Ishikawa (cell line): ENCODE measurements at regions not wholly inside any gene's neighbourhood (a gene's known extent, or its start where the extent isn't known, plus 50 kb on each side); places are given as distances from the start of the nearest gene placed in this dataset.
A peak's percentile ranks its signal among the peaks of the same experiment; 100 is the strongest.

ENCODE experiments used
- CEBPB ChIP-seq: IDR thresholded peaks from 2 replicates; pipeline ENCODE4 v1.6.1; 2012
- CREB1 ChIP-seq: IDR thresholded peaks from 2 replicates; pipeline ENCODE4 v1.6.1; 2012; ENCODE audit warnings: low read depth
- EGR1 ChIP-seq: IDR thresholded peaks from 2 replicates; pipeline ENCODE4 v1.6.1; 2012
- EP300 ChIP-seq: IDR thresholded peaks from 2 replicates; pipeline ENCODE4 v1.6.1; 2012; ENCODE audit warnings: borderline replicate concordance
- FOXM1 ChIP-seq: IDR thresholded peaks from 2 replicates; pipeline ENCODE4 v1.6.1; 2012; ENCODE audit warnings: low read depth, borderline replicate concordance
- MAX ChIP-seq: IDR thresholded peaks from 2 replicates; pipeline ENCODE4 v1.6.1; 2012
- NFIC ChIP-seq: IDR thresholded peaks from 2 replicates; pipeline ENCODE4 v1.6.1; 2012
- RAD21 ChIP-seq: IDR thresholded peaks from 2 replicates; pipeline ENCODE4 v1.6.1; 2012; ENCODE audit warnings: low read depth
- REST ChIP-seq: IDR thresholded peaks from 2 replicates; pipeline ENCODE4 v1.6.1; 2012; ENCODE audit warnings: low read depth, mild to moderate bottlenecking
- TAF1 ChIP-seq: IDR thresholded peaks from 2 replicates; pipeline ENCODE4 v1.6.1; 2012; ENCODE audit warnings: low read depth, mild to moderate bottlenecking
- TCF12 ChIP-seq: IDR thresholded peaks from 2 replicates; pipeline ENCODE4 v1.6.1; 2012; ENCODE audit warnings: low read depth
- TEAD4 ChIP-seq: IDR thresholded peaks from 2 replicates; pipeline ENCODE4 v1.6.1; 2012
- YY1 ChIP-seq: IDR thresholded peaks from 2 replicates; pipeline ENCODE4 v1.6.1; 2012; ENCODE audit warnings: low read depth
- ZBTB7A ChIP-seq: IDR thresholded peaks from 2 replicates; pipeline ENCODE4 v1.6.1; 2012; ENCODE audit warnings: low read depth
- TF ChIP-seq, protein P1 (sequence below): IDR thresholded peaks from 2 replicates; pipeline ENCODE4 v1.6.1; 2012

GRCh38 chr10:104540181-104540580 is 100.9 kb upstream of the SORCS3 start:
- TF ChIP-seq MAX: no peak

DNA sequence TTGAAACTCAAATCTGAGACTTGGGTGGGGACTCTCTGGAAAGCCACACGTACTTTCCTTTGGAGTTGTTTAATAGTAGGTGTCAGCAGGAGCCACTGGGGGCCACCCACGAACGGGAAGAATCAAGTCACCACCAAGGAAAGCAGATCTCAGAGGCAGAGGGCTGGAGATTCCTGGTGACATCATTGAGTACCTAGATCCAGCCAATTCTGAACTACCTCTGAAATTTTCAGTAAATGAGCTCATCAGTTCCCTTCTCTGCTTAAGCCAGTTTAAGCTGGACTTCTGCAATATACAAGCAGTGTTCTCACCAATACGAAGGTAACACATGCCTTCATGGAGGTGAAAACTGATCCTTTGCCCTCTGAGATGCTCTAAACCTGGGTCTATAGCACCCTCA is 99.3 kb upstream of the SORCS3 start:
- TF ChIP-seq TAF1: no peak
- no peak for TF ChIP-seq ZBTB7A
- TF ChIP-seq, protein P1, sequence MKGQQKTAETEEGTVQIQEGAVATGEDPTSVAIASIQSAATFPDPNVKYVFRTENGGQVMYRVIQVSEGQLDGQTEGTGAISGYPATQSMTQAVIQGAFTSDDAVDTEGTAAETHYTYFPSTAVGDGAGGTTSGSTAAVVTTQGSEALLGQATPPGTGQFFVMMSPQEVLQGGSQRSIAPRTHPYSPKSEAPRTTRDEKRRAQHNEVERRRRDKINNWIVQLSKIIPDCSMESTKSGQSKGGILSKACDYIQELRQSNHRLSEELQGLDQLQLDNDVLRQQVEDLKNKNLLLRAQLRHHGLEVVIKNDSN: no peak
- no peak for TF ChIP-seq YY1
- TF ChIP-seq EP300: no peak
- TF ChIP-seq EGR1: no peak

DNA sequence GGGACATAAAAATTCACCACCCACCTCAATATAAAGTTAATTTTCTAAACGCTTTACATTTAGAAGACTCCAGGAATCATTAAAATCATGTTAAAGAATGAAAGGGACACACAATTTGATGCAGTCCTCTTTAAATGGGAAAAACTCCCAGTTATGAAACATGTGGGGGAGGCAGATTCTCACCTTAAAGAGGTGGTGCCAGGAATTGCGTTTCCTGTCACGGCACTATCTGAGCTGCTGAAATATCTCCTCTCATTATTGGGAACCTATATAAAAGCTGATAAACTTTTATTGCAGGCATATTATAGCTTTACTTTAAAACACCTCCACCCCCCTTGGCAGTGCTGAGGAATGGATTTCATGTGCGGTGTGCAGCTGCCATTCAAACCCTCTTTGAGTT is 94.8 kb upstream of the SORCS3 start:
- TF ChIP-seq FOXM1: no peak
- TF ChIP-seq RAD21: no peak
- TF ChIP-seq NFIC: no peak
- TF ChIP-seq EGR1: no peak
- no peak for TF ChIP-seq TEAD4
- no peak for TF ChIP-seq ZBTB7A
- TF ChIP-seq MAX: no peak
- no peak for TF ChIP-seq CREB1
- no peak for TF ChIP-seq REST
- no peak for TF ChIP-seq EP300
- TF ChIP-seq TAF1: no peak
- TF ChIP-seq, protein P1: no peak
- no peak for TF ChIP-seq CEBPB
- TF ChIP-seq YY1: no peak
- no peak for TF ChIP-seq TCF12

- TF ChIP-seq CEBPB (no peak), MAX (no peak), TEAD4 (no peak), ZBTB7A (no peak), FOXM1 (no peak), TAF1 (no peak), EGR1 (no peak), CREB1 (no peak), TCF12 (no peak), NFIC (no peak), REST (no peak), EP300 (no peak), YY1 (no peak)
- TF ChIP-seq, protein P1: no peak
Measured at GRCh38 chr10:104546756-104547155, 94.3 kb upstream of the SORCS3 start.

DNA sequence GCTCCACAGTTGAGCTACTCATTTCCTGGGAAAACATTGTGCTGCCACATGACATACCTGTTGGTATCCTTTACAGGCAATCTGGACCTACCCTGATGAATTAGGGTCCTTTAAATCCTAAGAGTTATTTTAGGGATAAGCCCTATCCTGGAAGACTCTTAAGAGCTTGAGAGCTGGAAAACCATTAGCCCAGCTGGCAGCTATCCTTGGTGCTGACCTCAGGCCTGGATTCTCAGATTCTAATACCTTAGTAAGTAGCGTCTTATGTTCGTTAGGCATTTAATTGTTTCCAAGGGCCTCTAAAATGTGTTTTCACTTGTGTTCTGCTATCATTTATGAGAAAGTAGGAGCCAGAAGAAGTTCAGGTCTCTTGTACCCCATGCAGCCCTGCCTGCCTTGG is 93.0 kb upstream of the SORCS3 start:
- TF ChIP-seq REST (peak; percentile 91), ZBTB7A (no peak)
